ENCODE measurements at regions not wholly inside any gene's neighbourhood (a gene's known extent, or its start where the extent isn't known, plus 50 kb on each side); places are given as distances from the start of the nearest gene placed in this dataset.

- Histone ChIP-seq H3K27ac (peak overlapping the region; percentile 6 to 35), H3K36me3 (no peaks in the 10 kb centered on the region), H3K27me3 (no peaks in the 10 kb centered on the region), H3K4me3 (no peak overlapping the region), H3K9me3 (no peaks in the 10 kb centered on the region), H3K4me1 (peaks cover 0 to 7% of the 10 kb centered on the region in 2 donors)
- DNase-seq (ENCODE audit: low spot score in 2 of 2) = no peak
- TF ChIP-seq CTCF (IDR thresholded peaks at IDR 0.05) = no peak
- intact Hi-C loops (cut with DNase I) = no loop called here
These were observed 274.2 kb upstream of the MYOCD start for GRCh38 chr17:12391468-12391867.

DNA sequence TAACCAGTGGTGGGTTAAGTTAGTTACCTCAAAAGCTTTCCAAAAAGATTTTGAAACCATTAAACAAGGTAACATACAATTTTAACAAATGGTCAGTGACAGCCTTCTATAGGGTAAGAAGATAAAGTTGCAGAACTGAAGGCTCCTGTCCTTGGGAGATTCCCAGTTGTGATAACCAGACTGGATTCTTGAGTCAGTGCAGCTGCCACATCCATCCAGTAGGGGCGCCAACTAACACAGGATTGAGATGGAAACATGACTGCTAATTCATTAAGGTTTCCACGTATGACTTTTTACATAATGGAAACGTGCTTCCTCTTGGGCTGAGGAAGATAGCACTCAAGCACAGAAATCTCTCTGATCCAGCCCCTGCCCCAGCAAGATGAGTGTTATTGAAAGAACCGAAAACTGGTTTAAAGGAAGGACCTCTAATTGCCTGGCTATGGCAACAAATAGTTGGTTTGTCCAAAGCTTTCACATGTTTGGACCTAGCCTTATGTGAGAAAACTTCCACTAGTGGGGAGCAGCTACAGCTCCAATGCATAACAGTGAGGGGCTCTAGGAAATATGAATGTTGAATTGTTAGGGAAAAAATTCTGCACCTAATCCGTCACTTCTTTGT is 269.8 kb upstream of the MYOCD start:
- TF ChIP-seq CTCF (IDR thresholded peaks at IDR 0.05) = peak in 2 of 3 experiments; percentile 24 to 26
- H3K27me3 ChIP-seq = no peaks in the 10 kb centered on the region
- peaks cover 0 to 12% of the 10 kb centered on the region in 2 donors for H3K4me1 ChIP-seq
- no peaks in the 10 kb centered on the region for H3K9me3 ChIP-seq
- no peak overlapping the region for H3K4me3 ChIP-seq
- no peak overlapping the region for H3K27ac ChIP-seq
- intact Hi-C loops (cut with DNase I) = no loop called here
- H3K36me3 ChIP-seq = no peaks in the 10 kb centered on the region
- DNase-seq (ENCODE audit: low spot score in 2 of 2) = no peak

DNA sequence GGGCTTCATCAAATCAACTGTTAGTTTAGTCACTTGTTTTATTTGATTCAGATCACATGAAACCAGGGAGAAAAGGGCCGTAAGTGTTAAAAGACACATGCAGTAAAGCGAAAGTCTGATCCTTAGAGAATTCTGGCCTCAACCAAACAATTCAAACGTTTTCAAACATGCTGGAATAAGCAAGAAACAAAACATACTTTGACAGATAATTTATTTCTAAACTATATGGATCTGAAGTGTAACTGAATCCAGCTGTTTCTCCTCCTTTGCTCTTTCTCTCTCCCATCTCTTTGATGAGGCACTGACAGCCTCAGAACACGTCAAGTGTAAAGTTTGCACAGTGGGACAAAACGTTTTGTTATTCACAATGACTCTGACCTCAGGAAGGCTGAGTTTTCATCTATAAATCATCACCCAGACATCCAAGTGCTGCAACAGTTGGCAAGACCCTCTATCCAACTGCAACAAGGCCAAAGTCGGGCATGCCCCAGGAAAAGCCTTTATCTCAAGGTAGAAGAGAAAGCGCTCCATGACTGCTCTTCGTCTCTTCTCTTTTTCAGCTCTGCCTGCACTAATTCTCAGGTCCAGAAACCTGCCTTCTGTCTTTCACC is 267.1 kb upstream of the MYOCD start:
- Histone ChIP-seq H3K4me1 (peaks cover 6 to 7% of the 10 kb centered on the region in 2 donors), H3K36me3 (no peaks in the 10 kb centered on the region), H3K27ac (peak overlapping the region; percentile 23 to 65), H3K4me3 (peak overlapping the region in 1 of 2 donors; percentile 11), H3K27me3 (no peaks in the 10 kb centered on the region), H3K9me3 (no peaks in the 10 kb centered on the region)
- TF ChIP-seq CTCF (IDR thresholded peaks at IDR 0.05) = no peak
- peak in 1 of 2 donors; percentile 72 for DNase-seq (ENCODE audit: low spot score in 2 of 2)
- intact Hi-C loops (cut with DNase I) = no loop called here

- no peak overlapping the region for H3K4me3 ChIP-seq
- no peaks in the 10 kb centered on the region for H3K27me3 ChIP-seq
- TF ChIP-seq CTCF (IDR thresholded peaks at IDR 0.05) = no peak
- intact Hi-C loops (cut with DNase I) = no loop called here
- no peak for DNase-seq (ENCODE audit: low spot score in 2 of 2)
- no peaks in the 10 kb centered on the region for H3K36me3 ChIP-seq
- H3K9me3 ChIP-seq = no peaks in the 10 kb centered on the region
- H3K27ac ChIP-seq = peak overlapping the region; percentile 9 to 62
- peaks cover 6 to 18% of the 10 kb centered on the region in 2 donors for H3K4me1 ChIP-seq
These were observed 262.6 kb upstream of the MYOCD start for GRCh38 chr17:12402963-12403622.

DNA sequence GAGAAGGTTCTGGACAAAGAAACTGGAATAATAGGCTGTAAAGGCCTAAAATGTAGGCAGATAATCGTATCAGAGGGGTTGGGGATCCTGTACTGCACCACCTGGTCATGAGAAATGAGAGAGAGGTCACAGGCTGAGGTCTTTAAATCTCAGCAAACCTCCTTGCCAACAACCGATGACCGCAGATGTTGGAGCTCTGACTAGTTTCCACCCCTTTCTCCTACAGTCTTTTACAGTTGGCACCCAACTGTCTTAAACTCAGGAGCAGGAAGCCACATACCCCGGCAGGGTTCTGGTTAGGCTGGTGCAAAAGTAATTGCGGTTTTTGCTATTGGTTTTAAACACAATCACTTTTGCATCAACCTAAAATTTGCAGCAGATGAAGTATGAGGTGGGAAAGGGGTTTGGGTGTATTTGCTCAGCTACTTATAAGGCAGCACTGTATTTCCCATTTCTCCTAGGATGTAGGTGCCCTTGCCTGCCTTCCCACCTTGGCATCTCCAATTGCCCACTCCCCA is 261.8 kb upstream of the MYOCD start:
- Histone ChIP-seq H3K4me1 (peaks cover 6 to 15% of the 10 kb centered on the region in 2 donors), H3K9me3 (no peaks in the 10 kb centered on the region), H3K4me3 (no peak overlapping the region), H3K36me3 (no peaks in the 10 kb centered on the region), H3K27me3 (no peaks in the 10 kb centered on the region), H3K27ac (peak overlapping the region in 1 of 2 donors; percentile 62)
- TF ChIP-seq CTCF (IDR thresholded peaks at IDR 0.05) = no peak
- intact Hi-C loops (cut with DNase I) = loop anchor here (2.0 kb wide), 1 partner anchor 35 kb away; no protein-coding TSS in a partner anchor
- DNase-seq (ENCODE audit: low spot score in 2 of 2) = no peak
